CMK (cell line): ENCODE measurements at regions not wholly inside any gene's neighbourhood (a gene's known extent, or its start where the extent isn't known, plus 50 kb on each side); places are given as distances from the start of the nearest gene placed in this dataset.
A peak's percentile ranks its signal among the peaks of the same experiment; 100 is the strongest.

Source experiments
- DNase-seq: peaks from one replicate; pipeline ENCODE4 v3.0.0-alpha.2; 2010; ENCODE audit warnings: low read depth

GRCh38 chr2:239865059-239865639 is 160.0 kb downstream of the NDUFA10 start:
- no peak for DNase-seq

- DNase-seq: no peak
Measured at GRCh38 chr2:239864247-239865058, 160.7 kb downstream of the NDUFA10 start.

GRCh38 chr2:239862613-239863012 is 162.5 kb downstream of the NDUFA10 start:
- no peak for DNase-seq

GRCh38 chr2:239858179-239858578 is 167.0 kb downstream of the NDUFA10 start:
- peak; percentile 85 for DNase-seq

GRCh38 chr2:239857591-239857990 is 167.6 kb downstream of the NDUFA10 start:
- DNase-seq: no peak

- no peak for DNase-seq
Measured at GRCh38 chr2:239856620-239857285, 168.4 kb downstream of the NDUFA10 start.

- DNase-seq: no peak
Measured at GRCh38 chr2:239855863-239856587, 169.1 kb downstream of the NDUFA10 start.

- no peak for DNase-seq
Measured at GRCh38 chr2:239854596-239854995, 170.5 kb downstream of the NDUFA10 start.

- DNase-seq: no peak
Measured at GRCh38 chr2:239853706-239854327, 171.3 kb downstream of the NDUFA10 start.

- no peak for DNase-seq
Measured at GRCh38 chr2:239853121-239853520, 172.0 kb downstream of the NDUFA10 start.

- DNase-seq: no peak
Measured at GRCh38 chr2:239852272-239852671, 172.9 kb downstream of the NDUFA10 start.

- no peak for DNase-seq
Measured at GRCh38 chr2:239846789-239847676, 178.1 kb downstream of the NDUFA10 start.

GRCh38 chr2:239845968-239846367 is 179.2 kb downstream of the NDUFA10 start:
- no peak for DNase-seq

GRCh38 chr2:239839306-239839705 is 185.8 kb downstream of the NDUFA10 start:
- no peak for DNase-seq

GRCh38 chr2:239836021-239836765 is 188.9 kb downstream of the NDUFA10 start:
- no peak for DNase-seq

GRCh38 chr2:239835056-239835455 is 190.1 kb downstream of the NDUFA10 start:
- DNase-seq: no peak

- DNase-seq: no peak
Measured at GRCh38 chr2:239834143-239834542, 191.0 kb downstream of the NDUFA10 start.

GRCh38 chr2:239833269-239834109 is 191.7 kb downstream of the NDUFA10 start:
- DNase-seq: no peak
